GM12873 (cell line): ENCODE measurements at regions not wholly inside any gene's neighbourhood (a gene's known extent, or its start where the extent isn't known, plus 50 kb on each side); places are given as distances from the start of the nearest gene placed in this dataset.

Source experiments
- CTCF ChIP-seq: IDR thresholded peaks from 2 replicates; pipeline ENCODE4 v1.5.1; 2012; ENCODE audit warnings: low read depth, mild to moderate bottlenecking, moderate library complexity, low read length, control low read depth; ENCODE audit not compliant: insufficient read depth; ENCODE audit errors: missing control alignments

DNA sequence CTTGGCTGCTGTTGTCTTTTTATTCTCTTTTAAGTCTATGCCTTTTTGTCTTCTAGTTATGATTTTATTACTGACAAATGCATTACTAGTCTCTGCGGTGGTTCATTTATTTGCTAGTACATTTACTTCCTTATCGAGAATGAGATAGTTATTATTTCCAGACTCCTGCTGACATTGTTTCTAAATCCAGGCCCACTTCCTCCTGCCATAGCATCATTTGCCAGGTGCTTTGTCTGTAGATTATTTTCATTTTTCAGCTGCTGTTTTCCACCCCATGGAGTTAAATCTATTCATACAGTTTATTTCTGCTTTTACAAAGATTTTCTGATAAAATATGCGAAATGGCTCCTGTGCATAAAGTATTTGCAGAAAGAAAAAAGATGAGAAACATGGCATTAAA, 459.7 kb downstream of the MMUT start:
- TF ChIP-seq CTCF = no peak

DNA sequence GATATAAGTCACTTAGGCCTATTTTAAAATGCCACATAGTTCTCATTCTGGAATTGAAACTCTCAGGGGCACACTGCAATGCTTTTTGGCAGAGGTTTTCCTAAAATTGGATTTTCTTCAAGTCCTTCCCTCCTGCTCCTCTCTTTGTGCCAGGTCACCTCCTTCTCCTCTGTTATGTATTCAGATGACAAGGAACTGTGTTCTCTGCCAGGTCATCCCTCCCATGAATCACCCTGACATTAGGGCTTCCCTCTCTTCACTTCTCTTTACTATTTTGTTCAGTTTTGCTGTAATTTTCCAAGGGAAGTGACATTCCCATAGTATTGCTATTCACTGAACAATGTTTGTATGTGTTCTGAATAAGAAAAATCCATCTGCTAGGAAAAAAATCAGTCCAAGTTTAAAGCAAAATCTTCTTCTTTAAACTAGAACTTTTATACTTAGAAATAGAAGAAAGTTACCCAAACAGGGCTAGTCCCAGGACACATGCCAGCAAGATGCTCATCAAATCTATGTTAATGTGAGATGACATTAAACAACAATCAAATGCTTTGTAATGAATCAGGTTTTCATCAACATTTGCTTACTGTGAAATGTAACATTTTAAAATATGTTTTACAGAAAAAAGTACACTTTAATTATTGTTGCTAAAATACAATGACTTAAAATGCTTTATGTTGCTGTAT, 461.1 kb downstream of the MMUT start:
- TF ChIP-seq CTCF = no peak

GRCh38 chr6:48998574-48998973, 464.5 kb downstream of the MMUT start:
- no peak for TF ChIP-seq CTCF

DNA sequence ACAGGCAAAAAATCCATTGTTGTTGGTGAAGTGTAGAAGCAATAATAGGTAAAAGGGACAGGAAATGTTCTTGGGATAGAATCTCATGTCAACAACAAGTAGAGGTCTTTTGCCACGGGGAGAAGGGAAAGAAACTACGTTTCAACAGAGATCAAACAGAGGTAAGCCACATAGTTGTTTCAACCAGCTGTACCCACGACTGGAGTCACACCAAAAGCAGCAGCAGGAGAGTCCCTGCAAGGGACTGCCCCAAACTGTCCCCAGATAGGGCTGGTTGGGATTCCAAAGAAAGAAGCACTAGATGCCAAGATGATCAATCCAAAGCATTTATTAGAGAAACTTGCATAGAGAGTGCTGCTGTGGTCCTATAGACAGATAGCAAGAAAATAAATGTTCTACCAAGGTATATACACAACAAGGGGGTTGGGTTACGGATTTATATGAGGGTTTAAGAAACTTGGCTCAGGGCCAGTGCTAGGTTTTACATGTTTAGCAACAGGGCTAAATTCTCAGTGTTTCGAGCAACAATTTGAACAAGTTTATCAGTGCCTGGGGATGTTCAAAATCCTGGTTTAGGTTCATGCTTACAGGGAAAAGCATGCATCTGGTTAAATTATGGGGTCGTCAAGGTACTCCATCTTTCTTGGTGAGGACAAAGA, 466.5 kb downstream of the MMUT start:
- no peak for TF ChIP-seq CTCF

GRCh38 chr6:48994811-48995210, 468.2 kb downstream of the MMUT start:
- no peak for TF ChIP-seq CTCF

GRCh38 chr6:48990739-48991138, 472.3 kb downstream of the MMUT start:
- TF ChIP-seq CTCF = no peak

DNA sequence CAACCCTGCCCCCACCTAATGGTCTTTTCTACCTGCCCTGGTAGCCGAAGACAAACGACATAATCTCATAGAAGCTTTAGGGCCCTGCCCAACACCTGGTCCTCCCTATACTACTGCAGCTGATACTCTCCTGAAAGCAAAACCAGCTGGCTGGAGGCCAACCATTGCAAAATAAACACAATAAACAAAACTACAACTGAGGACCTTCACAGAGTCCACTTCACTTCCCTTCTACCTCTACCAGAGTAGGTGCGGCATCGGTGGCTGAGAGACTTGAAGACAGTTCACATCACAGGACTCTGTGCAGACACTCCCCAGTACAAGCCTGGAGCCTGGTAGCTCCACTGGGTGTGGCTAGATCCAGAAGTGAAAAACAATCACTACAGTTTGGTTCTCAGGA, 476.2 kb downstream of the MMUT start:
- TF ChIP-seq CTCF = no peak
